ENCODE measurements at regions not wholly inside any gene's neighbourhood (a gene's known extent, or its start where the extent isn't known, plus 50 kb on each side); places are given as distances from the start of the nearest gene placed in this dataset.
"Not testable (repeated sequence)": the region's sequence is repeated elsewhere in the genome, so short reads cannot be mapped to it uniquely, and the experiment has no call there.

- DNase-seq (ENCODE audit: low spot score) (no peak), ATAC-seq (no peak)
These were observed 52.7 kb upstream of the CRIM1 start for GRCh38 chr2:36302911-36303310.

GRCh38 chr2:36301843-36302242 lies 53.7 kb upstream of the CRIM1 start:
- DNase-seq (ENCODE audit: low spot score) (no peak), ATAC-seq (no peak)

- DNase-seq (ENCODE audit: low spot score) = no peak
- no peak for ATAC-seq
These were observed 54.9 kb upstream of the CRIM1 start for GRCh38 chr2:36300697-36301096.

- no peak for ATAC-seq
These were observed 58.8 kb upstream of the CRIM1 start for GRCh38 chr2:36296798-36297197.

GRCh38 chr2:36294316-36294721 lies 61.3 kb upstream of the CRIM1 start:
- ATAC-seq (no peak), DNase-seq (ENCODE audit: low spot score) (no peak)

More at GRCh38 chr2:36296798-36297197, 58.8 kb upstream of the CRIM1 start:
- no peak for DNase-seq (ENCODE audit: low spot score)

- no peak for ATAC-seq
- no peak for DNase-seq (ENCODE audit: low spot score)
These were observed 65.2 kb upstream of the CRIM1 start for GRCh38 chr2:36290306-36290856.

GRCh38 chr2:36289731-36290130 lies 65.8 kb upstream of the CRIM1 start:
- ATAC-seq = no peak
- DNase-seq (ENCODE audit: low spot score) = no peak

GRCh38 chr2:36287363-36288275 lies 68.0 kb upstream of the CRIM1 start:
- no peak for DNase-seq (ENCODE audit: low spot score)
- no peak for ATAC-seq

GRCh38 chr2:36279506-36279905 lies 76.1 kb upstream of the CRIM1 start:
- not testable (repeated sequence) for DNase-seq (ENCODE audit: low spot score); ATAC-seq

- no peak for ATAC-seq
These were observed 77.6 kb upstream of the CRIM1 start for GRCh38 chr2:36277881-36278523.

GRCh38 chr2:36277146-36277808 lies 78.3 kb upstream of the CRIM1 start:
- ATAC-seq = no peak
- DNase-seq (ENCODE audit: low spot score) = no peak

More at GRCh38 chr2:36277881-36278523, 77.6 kb upstream of the CRIM1 start:
- DNase-seq (ENCODE audit: low spot score) = no peak

- DNase-seq (ENCODE audit: low spot score) = no peak
- no peak for ATAC-seq
These were observed 84.3 kb upstream of the CRIM1 start for GRCh38 chr2:36271266-36271665.

- DNase-seq (ENCODE audit: low spot score) = no peak
- ATAC-seq = no peak
These were observed 84.8 kb upstream of the CRIM1 start for GRCh38 chr2:36270758-36271157.

- DNase-seq (ENCODE audit: low spot score) (no peak), ATAC-seq (no peak)
These were observed 88.4 kb upstream of the CRIM1 start for GRCh38 chr2:36267194-36267593.

- ATAC-seq (no peak), DNase-seq (ENCODE audit: low spot score) (no peak)
These were observed 88.9 kb upstream of the CRIM1 start for GRCh38 chr2:36266536-36267121.

- no peak for ATAC-seq
- no peak for DNase-seq (ENCODE audit: low spot score)
These were observed 93.0 kb upstream of the CRIM1 start for GRCh38 chr2:36262581-36262980.

GRCh38 chr2:36255863-36256262 lies 99.7 kb upstream of the CRIM1 start:
- no peak for ATAC-seq
- DNase-seq (ENCODE audit: low spot score) = no peak

- ATAC-seq = no peak
These were observed 102.5 kb upstream of the CRIM1 start for GRCh38 chr2:36253086-36253485.

GRCh38 chr2:36246320-36246990 lies 109.1 kb upstream of the CRIM1 start:
- ATAC-seq (no peak), DNase-seq (ENCODE audit: low spot score) (no peak)

More at GRCh38 chr2:36253086-36253485, 102.5 kb upstream of the CRIM1 start:
- DNase-seq (ENCODE audit: low spot score) = no peak

GRCh38 chr2:36245651-36246050 lies 109.9 kb upstream of the CRIM1 start:
- DNase-seq (ENCODE audit: low spot score) (no peak), ATAC-seq (no peak)

Measured in left lobe of liver (tissue), 2 donors.